ENCODE measurements at regions not wholly inside any gene's neighbourhood (a gene's known extent, or its start where the extent isn't known, plus 50 kb on each side); places are given as distances from the start of the nearest gene placed in this dataset.

DNA sequence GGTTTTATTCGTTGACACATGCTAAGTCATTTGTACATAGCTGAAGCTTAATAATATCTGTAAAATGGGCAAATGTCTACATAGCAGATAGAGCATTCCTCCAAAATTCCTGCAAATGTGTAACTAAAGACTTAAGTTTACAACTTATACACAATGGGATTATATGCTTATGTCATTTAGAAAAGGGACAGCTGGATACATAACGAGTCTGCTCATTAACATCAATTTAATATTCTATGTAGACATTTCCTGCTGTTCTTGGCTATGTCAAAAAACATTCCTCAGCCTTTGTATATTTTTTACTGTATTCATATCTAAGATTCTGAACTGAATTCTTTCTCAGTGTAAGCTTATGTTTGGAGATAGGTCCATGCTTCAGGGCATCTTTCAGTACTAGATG, 762.2 kb downstream of the NR2F2 start:
- no peak for TF ChIP-seq EZH2 (IDR thresholded peaks at IDR 0.05; ENCODE audit: low read length, missing control alignments)
- TF ChIP-seq, protein P1, sequence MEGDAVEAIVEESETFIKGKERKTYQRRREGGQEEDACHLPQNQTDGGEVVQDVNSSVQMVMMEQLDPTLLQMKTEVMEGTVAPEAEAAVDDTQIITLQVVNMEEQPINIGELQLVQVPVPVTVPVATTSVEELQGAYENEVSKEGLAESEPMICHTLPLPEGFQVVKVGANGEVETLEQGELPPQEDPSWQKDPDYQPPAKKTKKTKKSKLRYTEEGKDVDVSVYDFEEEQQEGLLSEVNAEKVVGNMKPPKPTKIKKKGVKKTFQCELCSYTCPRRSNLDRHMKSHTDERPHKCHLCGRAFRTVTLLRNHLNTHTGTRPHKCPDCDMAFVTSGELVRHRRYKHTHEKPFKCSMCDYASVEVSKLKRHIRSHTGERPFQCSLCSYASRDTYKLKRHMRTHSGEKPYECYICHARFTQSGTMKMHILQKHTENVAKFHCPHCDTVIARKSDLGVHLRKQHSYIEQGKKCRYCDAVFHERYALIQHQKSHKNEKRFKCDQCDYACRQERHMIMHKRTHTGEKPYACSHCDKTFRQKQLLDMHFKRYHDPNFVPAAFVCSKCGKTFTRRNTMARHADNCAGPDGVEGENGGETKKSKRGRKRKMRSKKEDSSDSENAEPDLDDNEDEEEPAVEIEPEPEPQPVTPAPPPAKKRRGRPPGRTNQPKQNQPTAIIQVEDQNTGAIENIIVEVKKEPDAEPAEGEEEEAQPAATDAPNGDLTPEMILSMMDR (conservative IDR thresholded peaks at IDR 0.05 in 1 of 2, IDR thresholded peaks at IDR 0.05 in 1 of 2; ENCODE audit: low read depth in 1 of 2, low read length in 2 of 2), result no peak

All from fibroblast of lung (primary cell).